Nephron progenitor cell (in vitro differentiated cells): ENCODE measurements at regions not wholly inside any gene's neighbourhood (a gene's known extent, or its start where the extent isn't known, plus 50 kb on each side); places are given as distances from the start of the nearest gene placed in this dataset.

ENCODE experiments used
- DNase-seq: peaks from one replicate; pipeline ENCODE4 v3.0.0; 2021
- H3K27ac Mint-ChIP-seq: 2 replicates; pipeline ENCODE4 v1.8.0; 2021; ENCODE audit warnings: mild to moderate bottlenecking, moderate library complexity, mixed read lengths
- H3K27me3 Mint-ChIP-seq: 2 replicates; pipeline ENCODE4 v1.8.0; 2021; ENCODE audit warnings: mild to moderate bottlenecking, low read depth, mixed read lengths; ENCODE audit not compliant: poor library complexity
- H3K36me3 Mint-ChIP-seq: 2 replicates; pipeline ENCODE4 v1.8.0; 2021; ENCODE audit warnings: low read depth, mixed read lengths
- H3K4me1 Mint-ChIP-seq: 2 replicates; pipeline ENCODE4 v1.8.0; 2021; ENCODE audit warnings: mixed read lengths
- H3K4me3 Mint-ChIP-seq: 2 replicates; pipeline ENCODE4 v1.8.0; 2021; ENCODE audit warnings: mild to moderate bottlenecking, moderate library complexity, mixed read lengths
- H3K9me3 Mint-ChIP-seq: 2 replicates; pipeline ENCODE4 v1.8.0; 2021; ENCODE audit warnings: mild to moderate bottlenecking, moderate library complexity, mixed read lengths
- CTCF ChIP-seq: fragments of 200-600 bp; sonication (generic); IDR thresholded peaks from 2 replicates; pipeline ENCODE4 v1.5.0; 2021; ENCODE audit warnings: antibody characterized with exemption

- Mint-ChIP-seq H3K9me3 (peaks cover 13% of the 10 kb centered on the region), H3K27ac (no peak overlapping the region), H3K36me3 (no peaks in the 10 kb centered on the region), H3K4me1 (peaks cover 30% of the 10 kb centered on the region), H3K4me3 (no peak overlapping the region), H3K27me3 (peaks cover 12% of the 10 kb centered on the region)
- TF ChIP-seq CTCF = no peak
- no peak for DNase-seq
These were observed 66.2 kb upstream of the OTOS start for GRCh38 chr2:240206630-240207029.

GRCh38 chr2:240207661-240208060 lies 67.2 kb upstream of the OTOS start:
- Mint-ChIP-seq H3K36me3 (no peaks in the 10 kb centered on the region), H3K27ac (no peak overlapping the region), H3K4me3 (no peak overlapping the region), H3K27me3 (peaks cover 12% of the 10 kb centered on the region), H3K4me1 (peaks cover 36% of the 10 kb centered on the region), H3K9me3 (peaks cover 13% of the 10 kb centered on the region)
- no peak for TF ChIP-seq CTCF
- DNase-seq = no peak

GRCh38 chr2:240208096-240208495 lies 67.6 kb upstream of the OTOS start:
- H3K9me3 Mint-ChIP-seq = peaks cover 13% of the 10 kb centered on the region
- peaks cover 35% of the 10 kb centered on the region for H3K4me1 Mint-ChIP-seq
- H3K36me3 Mint-ChIP-seq = no peaks in the 10 kb centered on the region
- no peak for DNase-seq
- H3K27ac Mint-ChIP-seq = no peak overlapping the region
- no peak for TF ChIP-seq CTCF
- no peak overlapping the region for H3K4me3 Mint-ChIP-seq
- peaks cover 12% of the 10 kb centered on the region for H3K27me3 Mint-ChIP-seq

GRCh38 chr2:240208631-240209211 lies 68.3 kb upstream of the OTOS start:
- peaks cover 12% of the 10 kb centered on the region for H3K27me3 Mint-ChIP-seq
- H3K4me3 Mint-ChIP-seq = no peak overlapping the region
- no peaks in the 10 kb centered on the region for H3K36me3 Mint-ChIP-seq
- no peak for DNase-seq
- peaks cover 31% of the 10 kb centered on the region for H3K4me1 Mint-ChIP-seq
- no peak for TF ChIP-seq CTCF
- H3K27ac Mint-ChIP-seq = no peak overlapping the region
- peaks cover 13% of the 10 kb centered on the region for H3K9me3 Mint-ChIP-seq

GRCh38 chr2:240209493-240209892 lies 69.0 kb upstream of the OTOS start:
- peaks cover 33% of the 10 kb centered on the region for H3K4me1 Mint-ChIP-seq
- no peak for DNase-seq
- no peak overlapping the region for H3K27ac Mint-ChIP-seq

More at GRCh38 chr2:240209493-240209892, 69.0 kb upstream of the OTOS start:
- H3K27me3 Mint-ChIP-seq = peaks cover 12% of the 10 kb centered on the region
- no peak for TF ChIP-seq CTCF
- H3K4me3 Mint-ChIP-seq = no peak overlapping the region
- H3K9me3 Mint-ChIP-seq = peaks cover 13% of the 10 kb centered on the region
- no peaks in the 10 kb centered on the region for H3K36me3 Mint-ChIP-seq
